ENCODE measurements at regions not wholly inside any gene's neighbourhood (a gene's known extent, or its start where the extent isn't known, plus 50 kb on each side); places are given as distances from the start of the nearest gene placed in this dataset.

GRCh38 chr18:78892177-78892576 lies 87.4 kb upstream of the SALL3 start:
- TF ChIP-seq CC2D1A (CRISPR knock-in tag; IDR thresholded peaks at IDR 0.05) (no peak), FOXK1 (CRISPR knock-in tag; IDR thresholded peaks at IDR 0.05; ENCODE audit: borderline replicate concordance, low read depth) (no peak), ZGPAT (CRISPR knock-in tag; IDR thresholded peaks at IDR 0.05) (no peak), HINFP (CRISPR knock-in tag; IDR thresholded peaks at IDR 0.05; ENCODE audit: low read depth) (no peak), RXRA (CRISPR knock-in tag; IDR thresholded peaks at IDR 0.05) (no peak), DDIT3 (CRISPR knock-in tag; IDR thresholded peaks at IDR 0.05) (no peak), MED8 (CRISPR knock-in tag; IDR thresholded peaks at IDR 0.05; ENCODE audit: insufficient replicate concordance) (no peak)

All from HepG2 (cell line).